Pons (tissue), 1 donor: ENCODE measurements at regions not wholly inside any gene's neighbourhood (a gene's known extent, or its start where the extent isn't known, plus 50 kb on each side); places are given as distances from the start of the nearest gene placed in this dataset.

ENCODE experiments used
- DNase-seq: peaks from one replicate; pipeline ENCODE4 v3.0.0-alpha.2; 2016; ENCODE audit warnings: low spot score

GRCh38 chr1:195550071-195550862, 1058.0 kb downstream of the KCNT2 start:
- no peak for DNase-seq

- DNase-seq, result no peak
Observed at GRCh38 chr1:195530961-195531360, 1077.3 kb downstream of the KCNT2 start.

- no peak for DNase-seq
Observed at GRCh38 chr1:195529881-195530280, 1078.4 kb downstream of the KCNT2 start.

GRCh38 chr1:195520757-195521156, 1087.5 kb downstream of the KCNT2 start:
- DNase-seq, result no peak

GRCh38 chr1:195516036-195516435, 1092.2 kb downstream of the KCNT2 start:
- no peak for DNase-seq

- no peak for DNase-seq
Observed at GRCh38 chr1:195511501-195511900, 1096.7 kb downstream of the KCNT2 start.

- no peak for DNase-seq
Observed at GRCh38 chr1:195501118-195501517, 1107.1 kb downstream of the KCNT2 start.

- DNase-seq, result no peak
Observed at GRCh38 chr1:195495720-195496635, 1112.3 kb downstream of the KCNT2 start.

- DNase-seq, result no peak
Observed at GRCh38 chr1:195482137-195482536, 1126.1 kb downstream of the KCNT2 start.

- DNase-seq, result no peak
Observed at GRCh38 chr1:195481293-195481692, 1126.9 kb downstream of the KCNT2 start.

- DNase-seq, result no peak
Observed at GRCh38 chr1:195475568-195475967, 1132.7 kb downstream of the KCNT2 start.

- DNase-seq, result no peak
Observed at GRCh38 chr1:195472291-195472690, 1135.9 kb downstream of the KCNT2 start.

GRCh38 chr1:195466639-195467038, 1141.6 kb downstream of the KCNT2 start:
- no peak for DNase-seq

GRCh38 chr1:195462646-195463045, 1145.6 kb downstream of the KCNT2 start:
- no peak for DNase-seq

- no peak for DNase-seq
Observed at GRCh38 chr1:195462152-195462551, 1146.1 kb downstream of the KCNT2 start.

GRCh38 chr1:195458365-195458764, 1149.9 kb downstream of the KCNT2 start:
- no peak for DNase-seq

GRCh38 chr1:195450794-195451193, 1157.4 kb downstream of the KCNT2 start:
- no peak for DNase-seq

- no peak for DNase-seq
Observed at GRCh38 chr1:195439661-195440060, 1168.6 kb downstream of the KCNT2 start.

- no peak for DNase-seq
Observed at GRCh38 chr1:195434566-195435203, 1173.6 kb downstream of the KCNT2 start.

- DNase-seq, result no peak
Observed at GRCh38 chr1:195430826-195431225, 1177.4 kb downstream of the KCNT2 start.

- DNase-seq, result no peak
Observed at GRCh38 chr1:195428927-195429326, 1179.3 kb downstream of the KCNT2 start.

GRCh38 chr1:195415584-195415983, 1192.7 kb downstream of the KCNT2 start:
- no peak for DNase-seq

GRCh38 chr1:195394567-195394966, 1213.7 kb downstream of the KCNT2 start:
- DNase-seq, result no peak
